ENCODE measurements at regions not wholly inside any gene's neighbourhood (a gene's known extent, or its start where the extent isn't known, plus 50 kb on each side); places are given as distances from the start of the nearest gene placed in this dataset.

DNA sequence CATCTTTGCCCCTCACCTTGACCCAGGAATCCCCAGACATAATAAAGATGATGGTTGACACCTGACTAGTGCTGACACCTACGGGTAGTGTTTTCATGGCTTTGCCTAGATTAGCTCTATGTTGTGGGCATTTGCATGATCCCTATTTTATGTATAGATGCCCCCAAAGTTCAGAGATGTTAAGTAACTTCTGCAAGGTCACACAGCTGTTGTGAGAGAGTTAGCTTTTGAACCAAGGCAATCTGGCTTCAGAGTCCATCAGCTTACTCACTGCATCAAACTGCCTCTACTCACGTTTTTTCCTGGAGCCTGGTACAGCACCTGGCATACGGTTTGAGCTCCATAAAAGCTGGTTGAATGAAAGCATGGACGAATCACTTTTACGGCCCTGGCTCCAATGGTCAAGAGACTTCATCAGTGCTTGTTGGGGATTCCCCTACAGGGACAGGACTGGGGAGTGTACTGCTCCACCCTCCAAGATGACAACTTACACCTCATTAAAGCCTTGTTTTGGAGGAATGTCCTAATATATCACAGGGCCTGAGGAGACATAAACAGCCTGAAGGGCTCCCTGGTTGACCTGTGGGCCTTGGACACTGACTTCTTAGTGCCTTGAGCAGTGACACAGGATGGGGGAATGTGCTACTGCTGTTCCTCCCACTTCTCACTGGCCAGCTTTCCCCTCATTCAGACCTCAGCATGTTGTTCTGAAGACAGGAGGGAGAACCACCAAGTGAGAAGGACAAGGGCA, 193.2 kb upstream of the ASIC2 start:
- Mint-ChIP-seq H3K4me1 (no peaks in the 10 kb centered on the region), H3K27ac (no peak overlapping the region), H3K9me3 (no peaks in the 10 kb centered on the region), H3K36me3 (ENCODE audit: low read depth) (no peaks in the 10 kb centered on the region), H3K4me3 (no peak overlapping the region), H3K27me3 (peaks cover 2% of the 10 kb centered on the region)
- CTCF ChIA-PET, result no interaction called here
- intact Hi-C loops (cut with micrococcal nuclease), result no loop called here
- ATAC-seq (ENCODE audit: low read depth) (no peak), DNase-seq (no peak)
- POLR2A ChIA-PET, result no interaction called here
- TF ChIP-seq, protein P1, sequence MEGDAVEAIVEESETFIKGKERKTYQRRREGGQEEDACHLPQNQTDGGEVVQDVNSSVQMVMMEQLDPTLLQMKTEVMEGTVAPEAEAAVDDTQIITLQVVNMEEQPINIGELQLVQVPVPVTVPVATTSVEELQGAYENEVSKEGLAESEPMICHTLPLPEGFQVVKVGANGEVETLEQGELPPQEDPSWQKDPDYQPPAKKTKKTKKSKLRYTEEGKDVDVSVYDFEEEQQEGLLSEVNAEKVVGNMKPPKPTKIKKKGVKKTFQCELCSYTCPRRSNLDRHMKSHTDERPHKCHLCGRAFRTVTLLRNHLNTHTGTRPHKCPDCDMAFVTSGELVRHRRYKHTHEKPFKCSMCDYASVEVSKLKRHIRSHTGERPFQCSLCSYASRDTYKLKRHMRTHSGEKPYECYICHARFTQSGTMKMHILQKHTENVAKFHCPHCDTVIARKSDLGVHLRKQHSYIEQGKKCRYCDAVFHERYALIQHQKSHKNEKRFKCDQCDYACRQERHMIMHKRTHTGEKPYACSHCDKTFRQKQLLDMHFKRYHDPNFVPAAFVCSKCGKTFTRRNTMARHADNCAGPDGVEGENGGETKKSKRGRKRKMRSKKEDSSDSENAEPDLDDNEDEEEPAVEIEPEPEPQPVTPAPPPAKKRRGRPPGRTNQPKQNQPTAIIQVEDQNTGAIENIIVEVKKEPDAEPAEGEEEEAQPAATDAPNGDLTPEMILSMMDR (IDR thresholded peaks at IDR 0.05), result no peak

DNA sequence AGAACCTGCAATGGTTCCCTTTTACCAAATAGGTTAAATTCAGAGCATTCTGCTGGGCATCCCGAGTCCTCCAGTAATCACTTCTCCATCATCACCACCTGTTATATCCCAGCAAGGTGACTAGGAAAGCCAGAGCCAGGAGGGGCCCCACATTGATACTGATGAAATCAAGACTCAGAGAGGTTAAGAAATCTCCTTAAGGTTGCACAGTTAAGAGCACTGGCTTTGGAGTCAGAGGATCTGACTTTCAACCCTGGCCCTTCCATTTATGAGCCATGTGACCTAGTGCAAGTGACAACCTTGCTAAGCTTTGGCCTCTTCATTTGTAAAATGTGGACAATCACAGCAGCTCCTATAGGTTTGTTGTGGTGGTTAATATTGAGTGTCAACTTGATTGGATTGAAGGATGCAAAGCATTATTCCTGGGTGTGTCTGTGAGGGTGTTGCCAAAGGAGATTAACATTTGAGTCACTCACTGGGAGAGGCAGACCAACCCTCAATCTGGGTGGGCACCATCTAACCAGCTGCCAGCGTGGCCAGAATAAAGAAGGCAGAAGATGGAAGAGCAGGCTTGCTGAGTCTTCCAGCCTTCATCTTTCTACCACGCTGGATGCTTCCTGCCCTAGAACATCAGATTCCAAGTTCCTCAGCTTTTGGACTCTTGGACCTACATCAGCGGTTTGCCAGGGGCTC, 194.2 kb upstream of the ASIC2 start:
- no peak overlapping the region for H3K4me3 Mint-ChIP-seq
- TF ChIP-seq, protein P1 (IDR thresholded peaks at IDR 0.05), result no peak
- no peaks in the 10 kb centered on the region for H3K4me1 Mint-ChIP-seq
- CTCF ChIA-PET, result no interaction called here
- H3K9me3 Mint-ChIP-seq, result no peaks in the 10 kb centered on the region
- intact Hi-C loops (cut with micrococcal nuclease), result no loop called here
- ATAC-seq (ENCODE audit: low read depth), result no peak
- POLR2A ChIA-PET, result no interaction called here
- no peak overlapping the region for H3K27ac Mint-ChIP-seq
- peaks cover 2% of the 10 kb centered on the region for H3K27me3 Mint-ChIP-seq
- no peak for DNase-seq
- H3K36me3 Mint-ChIP-seq (ENCODE audit: low read depth), result no peaks in the 10 kb centered on the region

DNA sequence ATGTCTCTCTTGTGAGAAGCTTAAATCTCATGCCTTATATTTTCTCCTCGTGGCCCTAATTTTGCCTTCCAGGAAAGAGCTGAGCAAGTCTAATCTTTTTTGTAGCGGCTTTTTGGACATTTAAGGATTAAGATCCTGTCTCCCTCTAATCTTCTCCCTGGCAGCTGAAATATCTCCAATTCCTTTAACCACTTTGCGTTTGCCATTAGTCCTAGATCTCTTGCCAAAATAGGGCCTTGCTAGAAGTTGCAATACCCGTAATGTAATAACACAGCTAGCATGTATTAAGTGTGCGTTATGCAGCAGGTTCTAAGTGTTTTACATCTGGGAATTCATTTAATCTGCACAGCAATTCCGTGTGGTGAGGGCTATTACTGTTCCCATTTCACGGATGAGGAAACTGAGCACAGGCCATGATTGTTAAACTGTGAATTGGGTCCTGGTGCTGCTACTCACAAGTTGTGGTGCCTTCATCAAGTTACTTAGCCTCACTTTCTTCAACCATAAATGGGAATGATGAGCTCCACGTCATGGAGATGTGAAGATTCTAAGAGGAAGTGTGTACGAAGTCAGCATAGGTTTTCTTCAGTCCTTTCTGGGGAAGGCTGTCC, 198.9 kb upstream of the ASIC2 start:
- TF ChIP-seq, protein P1 (IDR thresholded peaks at IDR 0.05), result no peak
- Mint-ChIP-seq H3K4me1 (no peaks in the 10 kb centered on the region), H3K4me3 (no peak overlapping the region), H3K27ac (no peak overlapping the region), H3K9me3 (no peaks in the 10 kb centered on the region), H3K27me3 (peaks cover 2% of the 10 kb centered on the region), H3K36me3 (ENCODE audit: low read depth) (no peaks in the 10 kb centered on the region)
- ChIA-PET POLR2A (no interaction called here), CTCF (no interaction called here)
- intact Hi-C loops (cut with micrococcal nuclease), result no loop called here
- ATAC-seq (ENCODE audit: low read depth) (no peak), DNase-seq (no peak)

DNA sequence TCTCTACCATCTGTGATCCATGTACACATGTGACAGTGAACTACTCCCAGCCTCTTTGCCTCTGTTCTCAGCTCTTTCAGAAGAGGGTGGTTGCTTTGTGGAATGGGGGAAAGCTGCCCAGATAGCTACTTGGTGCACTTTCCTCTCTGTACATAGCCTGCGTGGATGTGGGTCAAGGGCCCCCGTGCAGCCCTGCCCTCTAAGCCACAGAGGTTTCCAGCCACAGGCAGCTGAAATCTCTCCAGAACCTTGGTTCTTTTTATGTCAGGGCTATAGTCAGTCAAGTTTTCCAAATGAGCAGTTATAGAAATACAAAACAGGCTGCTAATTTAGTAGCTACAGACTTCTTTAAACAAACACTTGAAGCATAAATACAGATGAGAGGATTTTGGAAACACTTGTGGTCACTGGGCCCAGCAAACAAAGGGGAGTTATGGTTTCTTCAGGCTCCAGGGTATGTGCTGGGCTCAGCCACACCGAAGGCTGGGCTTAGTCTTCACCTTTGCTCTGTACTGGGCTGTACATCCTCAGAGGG, 199.7 kb upstream of the ASIC2 start:
- DNase-seq (no peak), ATAC-seq (ENCODE audit: low read depth) (no peak)
- no peaks in the 10 kb centered on the region for H3K9me3 Mint-ChIP-seq
- H3K4me3 Mint-ChIP-seq, result no peak overlapping the region
- TF ChIP-seq, protein P1 (IDR thresholded peaks at IDR 0.05), result no peak
- intact Hi-C loops (cut with micrococcal nuclease), result no loop called here
- ChIA-PET CTCF (no interaction called here), POLR2A (no interaction called here)
- H3K27ac Mint-ChIP-seq, result no peak overlapping the region
- peaks cover 2% of the 10 kb centered on the region for H3K27me3 Mint-ChIP-seq
- no peaks in the 10 kb centered on the region for H3K4me1 Mint-ChIP-seq
- no peaks in the 10 kb centered on the region for H3K36me3 Mint-ChIP-seq (ENCODE audit: low read depth)

DNA sequence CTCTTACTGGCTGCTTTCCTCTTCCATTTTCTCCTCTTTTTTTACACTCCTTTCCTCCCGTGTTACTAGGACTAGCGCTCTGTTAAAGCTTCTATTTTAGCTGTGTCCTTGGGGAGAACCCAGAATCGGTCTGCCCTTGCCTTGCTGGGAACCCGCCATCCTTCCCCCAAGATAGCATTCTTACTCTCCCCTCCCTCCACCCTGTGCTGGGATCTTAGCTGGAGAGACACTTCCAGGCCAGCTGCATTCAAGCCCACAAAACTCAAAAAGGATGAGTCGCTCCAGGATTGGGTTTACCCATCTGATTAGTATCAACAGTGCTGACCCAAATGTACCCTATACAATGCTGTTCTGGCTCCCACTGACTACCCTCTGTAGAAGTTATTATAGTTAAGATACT, 200.5 kb upstream of the ASIC2 start:
- Mint-ChIP-seq H3K9me3 (no peaks in the 10 kb centered on the region), H3K4me3 (no peak overlapping the region), H3K4me1 (no peaks in the 10 kb centered on the region), H3K36me3 (ENCODE audit: low read depth) (no peaks in the 10 kb centered on the region), H3K27ac (no peak overlapping the region), H3K27me3 (peaks cover 2% of the 10 kb centered on the region)
- POLR2A ChIA-PET, result no interaction called here
- ATAC-seq (ENCODE audit: low read depth) (no peak), DNase-seq (no peak)
- intact Hi-C loops (cut with micrococcal nuclease), result no loop called here
- CTCF ChIA-PET, result no interaction called here
- TF ChIP-seq, protein P1 (IDR thresholded peaks at IDR 0.05), result no peak

Measured in activated B cell treated with CpG ODN at 0.5 μM for 24 hours (primary cell).